AG04449 (cell line): ENCODE measurements at regions not wholly inside any gene's neighbourhood (a gene's known extent, or its start where the extent isn't known, plus 50 kb on each side); places are given as distances from the start of the nearest gene placed in this dataset.
"Not testable (repeated sequence)": the region's sequence is repeated elsewhere in the genome, so short reads cannot be mapped to it uniquely, and the experiment has no call there.

Experiments
- CTCF ChIA-PET: fragments of 350-600 bp; formaldehyde crosslinking; extraction: SDS; loops from one replicate; lab custom pipeline; 2021; ENCODE audit warnings: antibody characterized with exemption; lab: Yijun Ruan, JAX
- POLR2A ChIA-PET: fragments of 400-600, 350-600 bp; formaldehyde crosslinking; extraction: SDS; loops from one replicate; lab custom pipeline; 2020; ENCODE audit warnings: antibody characterized with exemption, inconsistent platforms; lab: Yijun Ruan, JAX
- DNase-seq: peaks from one replicate; pipeline ENCODE4 v3.0.0-alpha.2; 2010; ENCODE audit warnings: low read depth, low spot score
- H3K4me3 ChIP-seq: 2 replicates; pipeline ENCODE4 v1.5.1; 2011; ENCODE audit warnings: low read depth, mild to moderate bottlenecking, control low read depth, low read length
- CTCF ChIP-seq: IDR thresholded peaks from one replicate; pipeline ENCODE4 v1.5.1; 2011; ENCODE audit warnings: mild to moderate bottlenecking, moderate library complexity, low read length, control low read depth, inconsistent platforms; ENCODE audit not compliant: insufficient read depth; ENCODE audit errors: missing control alignments

DNA sequence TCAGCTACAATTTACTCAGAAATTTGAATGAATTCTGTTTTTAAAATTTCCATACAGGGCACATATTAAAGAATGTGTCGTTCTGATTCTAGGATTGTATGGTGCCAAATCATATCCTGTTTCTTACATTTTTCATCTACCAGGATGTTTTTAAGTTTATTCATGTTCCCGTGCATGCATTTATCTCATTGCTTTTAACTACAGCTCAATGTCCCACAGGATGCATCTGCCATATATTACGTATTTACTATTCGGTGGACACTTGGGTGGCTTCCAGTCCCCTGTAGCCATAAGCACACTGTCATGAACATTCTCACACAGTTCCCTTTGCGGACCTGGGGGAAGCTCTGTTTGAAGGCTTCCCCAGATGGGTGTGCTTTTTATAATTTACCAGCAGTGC is 122.3 kb downstream of the CCDC71L start:
- no peak overlapping the region for H3K4me3 ChIP-seq
- ChIA-PET CTCF (interaction anchor here (1.0 to 7.9 kb wide), 5 partner anchors 22 to 612 kb away, joined by 3 to 117 read pairs (median 10); no protein-coding TSS in a partner anchor), POLR2A (no interaction called here)
- no peak for DNase-seq
- TF ChIP-seq CTCF: no peak

DNA sequence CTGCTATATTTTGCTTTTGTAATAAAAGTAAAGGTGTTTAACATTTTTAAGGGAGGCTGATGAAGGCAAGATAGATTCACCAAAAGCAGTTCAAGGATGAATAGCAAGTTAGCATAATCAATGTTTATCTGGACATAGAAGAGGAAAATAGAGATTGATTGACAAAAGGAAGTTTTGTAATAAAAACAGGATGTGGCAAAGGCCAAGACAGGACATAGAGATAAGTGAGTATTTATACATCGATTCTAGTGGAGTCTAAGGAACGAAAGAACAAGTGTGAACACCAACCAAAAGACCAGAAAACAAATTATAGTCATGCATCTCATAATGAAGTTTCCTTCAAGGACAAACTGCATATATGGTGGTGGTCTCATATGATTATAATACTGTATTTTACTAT is 123.8 kb downstream of the CCDC71L start:
- ChIA-PET CTCF (interaction anchor here (0.6 kb wide), 1 partner anchor 193 kb away, joined by 5 read pairs; no protein-coding TSS in a partner anchor), POLR2A (no interaction called here)
- DNase-seq: no peak
- no peak overlapping the region for H3K4me3 ChIP-seq
- no peak for TF ChIP-seq CTCF

DNA sequence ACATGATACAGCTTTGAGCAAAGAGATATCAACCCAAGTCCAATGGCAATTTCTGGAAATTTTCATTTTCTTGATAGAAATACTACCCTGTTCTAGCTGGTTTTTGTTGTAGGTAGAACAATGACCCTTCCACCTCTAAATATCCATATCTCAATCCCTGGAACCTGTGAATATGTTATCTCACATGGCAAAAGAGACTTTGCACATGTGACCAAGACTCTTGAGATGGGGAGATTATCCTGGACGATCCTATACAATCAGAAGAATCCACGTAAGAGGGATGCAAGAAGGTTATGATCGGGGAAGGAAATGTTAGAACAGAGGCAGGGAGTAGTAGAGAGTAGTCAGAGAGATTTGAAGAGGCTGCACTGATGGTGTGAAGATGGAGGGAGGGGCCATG is 124.9 kb downstream of the CCDC71L start:
- TF ChIP-seq CTCF: no peak
- ChIA-PET CTCF (interaction anchor here (1.5 kb wide), 1 partner anchor 359 kb away, joined by 4 read pairs; no protein-coding TSS in a partner anchor), POLR2A (no interaction called here)
- no peak for DNase-seq
- H3K4me3 ChIP-seq: no peak overlapping the region

GRCh38 chr7:106535234-106535932 is 125.6 kb downstream of the CCDC71L start:
- ChIA-PET POLR2A (no interaction called here), CTCF (interaction anchor here (1.5 kb wide), 1 partner anchor 359 kb away, joined by 4 read pairs; no protein-coding TSS in a partner anchor)
- no peak for DNase-seq
- TF ChIP-seq CTCF: no peak
- no peak overlapping the region for H3K4me3 ChIP-seq

DNA sequence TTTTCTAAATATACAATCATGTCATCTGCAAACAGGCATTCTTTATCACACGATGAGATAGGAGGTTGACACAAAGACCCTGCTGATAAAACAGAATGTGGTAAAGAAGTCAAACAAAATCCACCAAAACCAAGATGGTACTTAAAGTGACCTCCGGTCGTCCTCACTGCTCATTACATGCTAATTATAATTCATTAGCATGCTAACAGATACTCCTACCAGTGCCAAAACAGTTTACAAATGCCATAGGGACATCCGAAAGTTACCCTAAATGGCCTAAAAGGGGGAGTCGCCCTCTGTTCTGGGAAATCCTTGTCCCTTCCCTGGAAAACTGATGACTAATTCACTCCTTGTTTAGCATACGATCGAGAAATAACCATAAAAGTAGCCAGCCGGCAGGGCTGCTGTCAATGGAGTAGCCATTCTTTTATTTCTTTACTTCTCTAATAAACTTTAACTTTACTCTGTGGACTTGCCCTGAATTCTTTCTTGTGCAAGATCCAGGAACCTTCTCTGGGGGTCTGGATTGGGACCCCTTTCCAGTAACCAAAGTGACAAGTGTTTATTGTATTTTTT is 126.6 kb downstream of the CCDC71L start:
- POLR2A ChIA-PET: no interaction called here
- no peak for DNase-seq
- CTCF ChIA-PET: interaction anchor here (1.5 kb wide), 1 partner anchor 358 kb away, joined by 4 read pairs; no protein-coding TSS in a partner anchor
- H3K4me3 ChIP-seq: no peak overlapping the region
- TF ChIP-seq CTCF: no peak

GRCh38 chr7:106530183-106530582 is 130.8 kb downstream of the CCDC71L start:
- CTCF ChIA-PET: not testable (repeated sequence)

GRCh38 chr7:106526617-106527016 is 134.3 kb downstream of the CCDC71L start:
- H3K4me3 ChIP-seq, POLR2A ChIA-PET, DNase-seq, CTCF ChIA-PET: not testable (repeated sequence)

More at GRCh38 chr7:106530183-106530582, 130.8 kb downstream of the CCDC71L start:
- POLR2A ChIA-PET, DNase-seq, H3K4me3 ChIP-seq: not testable (repeated sequence)
